K562 (cell line): ENCODE measurements at regions not wholly inside any gene's neighbourhood (a gene's known extent, or its start where the extent isn't known, plus 50 kb on each side); places are given as distances from the start of the nearest gene placed in this dataset.
"Not testable (repeated sequence)": the region's sequence is repeated elsewhere in the genome, so short reads cannot be mapped to it uniquely, and the experiment has no call there.

Source experiments
- ATF1 ChIP-seq, 2 experiments: fragments of 450-650 bp in 1 of 2; IDR thresholded peaks; 2 replicates each; pipeline ENCODE4 v1.6.1; 2016; ENCODE audit warnings: missing compliant biosample characterization in 1 of 2, missing genetic modification characterization in 1 of 2
- ATF6 ChIP-seq: sonication (generic); formaldehyde crosslinking; IDR thresholded peaks from 2 replicates; pipeline ENCODE4 v1.4.0; 2020; ENCODE audit warnings: mild to moderate bottlenecking, missing genetic modification reagents
- CBX2 ChIP-seq: fragments of 200-600 bp; sonication (generic); IDR thresholded peaks from one replicate; pipeline ENCODE4 v1.6.1; 2012; ENCODE audit warnings: mild to moderate bottlenecking, low read length, inconsistent platforms; ENCODE audit not compliant: insufficient read depth, poor library complexity, severe bottlenecking
- CTCF ChIP-seq, 3 experiments: IDR thresholded peaks in 2 of 3; conservative IDR thresholded peaks in 1 of 3; 2 replicates each; pipeline ENCODE4 v1.5.1; 2011 to 2012; ENCODE audit warnings: low read length in 3 of 3, mild to moderate bottlenecking in 3 of 3, control low read depth in 2 of 3, improper control_type of control experiment in 1 of 3, inconsistent platforms in 1 of 3, low read depth in 1 of 3, mixed read lengths in 1 of 3, moderate library complexity in 1 of 3; ENCODE audit not compliant: insufficient read depth in 2 of 3
- EZH2 ChIP-seq: IDR thresholded peaks from 2 replicates; pipeline ENCODE4 v1.6.1; 2012; ENCODE audit warnings: low read depth, mild to moderate bottlenecking, inconsistent platforms, low read length, borderline replicate concordance
- FOS ChIP-seq: IDR thresholded peaks from 3 replicates; pipeline ENCODE4 v1.6.1; 2011; ENCODE audit not compliant: insufficient read length; ENCODE audit errors: extremely low read depth
- HNRNPLL ChIP-seq: fragments of 200-400 bp; formaldehyde crosslinking; IDR thresholded peaks from 2 replicates; pipeline ENCODE4 v1.6.1; 2017; ENCODE audit warnings: low read length, low read depth, mild to moderate bottlenecking; ENCODE audit not compliant: poor library complexity, severe bottlenecking
- JUN ChIP-seq, 2 experiments: sonication (generic) in 1 of 2; formaldehyde crosslinking in 1 of 2; IDR thresholded peaks; 2 replicates each; pipeline versions ENCODE4 v1.6.1 to v1.8.0; 2012 to 2022; ENCODE audit warnings: borderline replicate concordance in 2 of 2, mild to moderate bottlenecking in 2 of 2, improper control_type of control experiment in 1 of 2, low read depth in 1 of 2, low read length in 1 of 2, missing genetic modification reagents in 1 of 2
- KDM1A ChIP-seq, 2 experiments: fragments of 450-650 bp; IDR thresholded peaks; 2 replicates each; pipeline ENCODE4 v1.6.1; 2016; ENCODE audit warnings: mild to moderate bottlenecking in 2 of 2
- POLR2A ChIP-seq: fragments of 450-650 bp; conservative IDR thresholded peaks from 2 replicates; pipeline ENCODE4 v1.6.1; 2016
- SP2 ChIP-seq: IDR thresholded peaks from 2 replicates; pipeline ENCODE4 v1.6.1; 2011; ENCODE audit warnings: mild to moderate bottlenecking, low read depth, low read length, moderate library complexity; ENCODE audit not compliant: poor library complexity, severe bottlenecking; ENCODE audit errors: extremely low read depth
- THAP7 ChIP-seq: fragments of 250-450 bp; sonication (Bioruptor Pico); IDR thresholded peaks from 2 replicates; pipeline ENCODE4 v1.5.0; 2021
- ZBTB12 ChIP-seq: fragments of 250-450 bp; sonication (Bioruptor Pico); IDR thresholded peaks from 2 replicates; pipeline ENCODE4 v1.4.0; 2020

- not testable (repeated sequence) for TF ChIP-seq EZH2; CBX2; POLR2A; ATF1 (CRISPR knock-in tag; IDR thresholded peaks at IDR 0.05); ATF1 (tag; IDR thresholded peaks at IDR 0.05); FOS; KDM1A (IDR thresholded peaks at IDR 0.05); THAP7 (CRISPR knock-in tag); ZBTB12 (CRISPR knock-in tag); HNRNPLL; JUN (IDR thresholded peaks at IDR 0.05; ENCODE audit: borderline replicate concordance, low read depth, low read length); JUN (CRISPR knock-in tag; IDR thresholded peaks at IDR 0.05; ENCODE audit: borderline replicate concordance); ATF6 (CRISPR knock-in tag); SP2
- TF ChIP-seq CTCF (IDR thresholded peaks at IDR 0.05 in 2 of 3, conservative IDR thresholded peaks at IDR 0.05 in 1 of 3; ENCODE audit: insufficient read depth in 2 of 3, low read depth in 1 of 3, low read length in 3 of 3): peak; percentile 5 to 63 (median 34); a peak in 3 of 6 replicates
These were observed 2213.2 kb upstream of the DEFB115 start for GRCh38 chr20:29044239-29044638.
